CD14-positive monocyte (primary cell): ENCODE measurements at regions not wholly inside any gene's neighbourhood (a gene's known extent, or its start where the extent isn't known, plus 50 kb on each side); places are given as distances from the start of the nearest gene placed in this dataset.
A peak's percentile ranks its signal among the peaks of the same experiment; 100 is the strongest.

Source experiments
- DNase-seq, 3 donors: peaks; one replicate each; pipeline ENCODE4 v3.0.0-alpha.2; 2011 to 2022
- H2AFZ ChIP-seq: 2 replicates; pipeline ENCODE4 v1.6.0; 2012; ENCODE audit warnings: mild to moderate bottlenecking, low read depth, low read length, inconsistent platforms; ENCODE audit not compliant: insufficient read depth, poor library complexity, severe bottlenecking
- H3K27ac ChIP-seq, 2 donors: 1 replicate in 1 of 2; 2 replicates in 1 of 2; pipeline ENCODE4 v1.5.1; 2012 to 2013; ENCODE audit warnings: low read length in 2 of 2, control low read depth in 1 of 2, inconsistent platforms in 1 of 2, low read depth in 1 of 2, mild to moderate bottlenecking in 1 of 2
- H3K27me3 ChIP-seq, 2 donors: one replicate each; pipeline versions ENCODE4 v1.6.0 to v1.6.1; 2011 to 2013; ENCODE audit warnings: low read length in 2 of 2; ENCODE audit not compliant: control insufficient read depth in 2 of 2, insufficient read depth in 2 of 2
- H3K36me3 ChIP-seq, 2 donors: replicated peaks in 1 of 2; 1 replicate in 1 of 2; 2 replicates in 1 of 2; pipeline versions ENCODE4 v1.5.1 to v1.6.1; 2012 to 2013; ENCODE audit warnings: low read length in 2 of 2, control low read depth in 1 of 2, inconsistent platforms in 1 of 2, mild to moderate bottlenecking in 1 of 2; ENCODE audit not compliant: insufficient read depth in 2 of 2, control insufficient read depth in 1 of 2
- H3K4me1 ChIP-seq, 2 donors: 1 replicate in 1 of 2; 2 replicates in 1 of 2; pipeline versions ENCODE4 v1.5.1 to v1.6.1; 2012 to 2013; ENCODE audit warnings: low read length in 2 of 2, control low read depth in 1 of 2, inconsistent platforms in 1 of 2, mild to moderate bottlenecking in 1 of 2, moderate library complexity in 1 of 2; ENCODE audit not compliant: insufficient read depth in 2 of 2, control insufficient read depth in 1 of 2
- H3K4me2 ChIP-seq: replicated peaks from 2 replicates; pipeline ENCODE3; 2012; ENCODE audit warnings: low read length, moderate library complexity, mild to moderate bottlenecking; ENCODE audit not compliant: poor library complexity, severe bottlenecking; ENCODE audit errors: extremely low read depth
- H3K4me3 ChIP-seq, 3 experiments: fragments of 200-600 bp in 1 of 3; sonication (generic) in 1 of 3; replicated peaks in 1 of 3; 1 replicate in 2 of 3; 2 replicates in 1 of 3; pipeline ENCODE4 v1.5.1; 2011 to 2013; ENCODE audit warnings: low read length in 3 of 3, mild to moderate bottlenecking in 3 of 3, control low read depth in 2 of 3, low read depth in 2 of 3, inconsistent platforms in 1 of 3, moderate library complexity in 1 of 3
- H3K79me2 ChIP-seq: 2 replicates; pipeline ENCODE4 v1.6.0; 2012; ENCODE audit warnings: mild to moderate bottlenecking, control low read depth, inconsistent platforms, low read length, moderate library complexity; ENCODE audit not compliant: insufficient read depth
- H3K9ac ChIP-seq: 2 replicates; pipeline ENCODE4 v1.6.0; 2017; ENCODE audit warnings: low read length, mild to moderate bottlenecking; ENCODE audit not compliant: insufficient read depth, poor library complexity, severe bottlenecking
- H3K9me3 ChIP-seq, 2 donors: replicated peaks in 1 of 2; 1 replicate in 1 of 2; 2 replicates in 1 of 2; pipeline versions ENCODE4 v1.5.1 to v1.6.1; 2012 to 2013; ENCODE audit warnings: low read length in 2 of 2, control low read depth in 1 of 2; ENCODE audit not compliant: control insufficient read depth in 1 of 2, insufficient read depth in 1 of 2
- H4K20me1 ChIP-seq: 2 replicates; pipeline ENCODE4 v1.6.0; 2012; ENCODE audit warnings: mild to moderate bottlenecking, low read length, control low read depth, moderate library complexity; ENCODE audit not compliant: insufficient read depth
- H3K27ac Mint-ChIP-seq, 7 donors: one replicate each; pipeline ENCODE4 v1.8.0; 2020; ENCODE audit warnings: mild to moderate bottlenecking in 7 of 7, mixed read lengths in 7 of 7, moderate library complexity in 6 of 7, inconsistent platforms in 2 of 7
- H3K27me3 Mint-ChIP-seq, 3 donors: one replicate each; pipeline ENCODE4 v1.8.0; 2021 to 2022; ENCODE audit warnings: low read depth in 3 of 3, mild to moderate bottlenecking in 3 of 3, mixed read lengths in 3 of 3, moderate library complexity in 3 of 3, inconsistent platforms in 1 of 3
- H3K36me3 Mint-ChIP-seq, 2 donors: one replicate each; pipeline ENCODE4 v1.8.0; 2020; ENCODE audit warnings: mixed read lengths in 2 of 2, inconsistent platforms in 1 of 2, mild to moderate bottlenecking in 1 of 2
- H3K4me1 Mint-ChIP-seq: one replicate; pipeline ENCODE4 v1.8.0; 2020; ENCODE audit warnings: mild to moderate bottlenecking, mixed read lengths
- H3K4me3 Mint-ChIP-seq, 2 donors: one replicate each; pipeline ENCODE4 v1.8.0; 2020; ENCODE audit warnings: mild to moderate bottlenecking in 2 of 2, mixed read lengths in 2 of 2, moderate library complexity in 1 of 2
- H3K9me3 Mint-ChIP-seq, 7 donors: one replicate each; pipeline ENCODE4 v1.8.0; 2020 to 2022; ENCODE audit warnings: mixed read lengths in 7 of 7, mild to moderate bottlenecking in 6 of 7, moderate library complexity in 6 of 7, inconsistent platforms in 2 of 7
- WGBS: methylation state at CpG from one replicate; pipeline ENCODE4 v1.1.5; 2013; ENCODE audit warnings: missing lambda C conversion rate; ENCODE audit not compliant: insufficient coverage; 5-methylcytosine and 5-hydroxymethylcytosine counted together
- intact Hi-C, 2 donors: fragments of 100-400 bp; cut with micrococcal nuclease; formaldehyde crosslinking; loops; one replicate each; pipeline versions ENCODE4 v1.15.0 to v1.15.1; 2023
- TF ChIP-seq, protein P1 (sequence below): fragments of 200-600 bp; IDR thresholded peaks from one replicate; pipeline ENCODE4 v1.8.0; 2022; ENCODE audit warnings: antibody characterized with exemption, mild to moderate bottlenecking

GRCh38 chr2:43136011-43136799 lies 90.2 kb downstream of the ZFP36L2 start:
- peak overlapping the region; percentile 39 to 69 for H3K27ac ChIP-seq
- H3K4me2 ChIP-seq, result no peak overlapping the region
- H3K79me2 ChIP-seq, result peaks cover 5% of the 10 kb centered on the region
- intact Hi-C loops, result no loop called here
- H4K20me1 ChIP-seq, result no peaks in the 10 kb centered on the region
- no peaks in the 10 kb centered on the region for H3K36me3 ChIP-seq
- no peak overlapping the region for H2AFZ ChIP-seq
- Mint-ChIP-seq H3K27me3 (no peaks in the 10 kb centered on the region), H3K36me3 (peaks cover 3 to 4% of the 10 kb centered on the region in 2 donors), H3K27ac (peak overlapping the region in 5 of 7 donors; percentile 80 to 91 (median 85)), H3K9me3 (peaks cover 0 to 2% (median 0%) of the 10 kb centered on the region in 7 donors), H3K4me3 (peak overlapping the region in 1 of 2 donors; percentile 74), H3K4me1 (peaks cover 83% of the 10 kb centered on the region)
- no peak overlapping the region for H3K4me3 ChIP-seq
- WGBS, result 48% methylated on average over 7 of the region's 11 CpGs
- peak overlapping the region; percentile 25 for H3K9ac ChIP-seq
- no peaks in the 10 kb centered on the region for H3K27me3 ChIP-seq
- peak in 1 of 3 donors; percentile 22 for DNase-seq
- H3K4me1 ChIP-seq, result peaks cover 65 to 73% of the 10 kb centered on the region in 2 donors
- no peaks in the 10 kb centered on the region for H3K9me3 ChIP-seq
- TF ChIP-seq, protein P1, sequence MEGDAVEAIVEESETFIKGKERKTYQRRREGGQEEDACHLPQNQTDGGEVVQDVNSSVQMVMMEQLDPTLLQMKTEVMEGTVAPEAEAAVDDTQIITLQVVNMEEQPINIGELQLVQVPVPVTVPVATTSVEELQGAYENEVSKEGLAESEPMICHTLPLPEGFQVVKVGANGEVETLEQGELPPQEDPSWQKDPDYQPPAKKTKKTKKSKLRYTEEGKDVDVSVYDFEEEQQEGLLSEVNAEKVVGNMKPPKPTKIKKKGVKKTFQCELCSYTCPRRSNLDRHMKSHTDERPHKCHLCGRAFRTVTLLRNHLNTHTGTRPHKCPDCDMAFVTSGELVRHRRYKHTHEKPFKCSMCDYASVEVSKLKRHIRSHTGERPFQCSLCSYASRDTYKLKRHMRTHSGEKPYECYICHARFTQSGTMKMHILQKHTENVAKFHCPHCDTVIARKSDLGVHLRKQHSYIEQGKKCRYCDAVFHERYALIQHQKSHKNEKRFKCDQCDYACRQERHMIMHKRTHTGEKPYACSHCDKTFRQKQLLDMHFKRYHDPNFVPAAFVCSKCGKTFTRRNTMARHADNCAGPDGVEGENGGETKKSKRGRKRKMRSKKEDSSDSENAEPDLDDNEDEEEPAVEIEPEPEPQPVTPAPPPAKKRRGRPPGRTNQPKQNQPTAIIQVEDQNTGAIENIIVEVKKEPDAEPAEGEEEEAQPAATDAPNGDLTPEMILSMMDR, result no peak

DNA sequence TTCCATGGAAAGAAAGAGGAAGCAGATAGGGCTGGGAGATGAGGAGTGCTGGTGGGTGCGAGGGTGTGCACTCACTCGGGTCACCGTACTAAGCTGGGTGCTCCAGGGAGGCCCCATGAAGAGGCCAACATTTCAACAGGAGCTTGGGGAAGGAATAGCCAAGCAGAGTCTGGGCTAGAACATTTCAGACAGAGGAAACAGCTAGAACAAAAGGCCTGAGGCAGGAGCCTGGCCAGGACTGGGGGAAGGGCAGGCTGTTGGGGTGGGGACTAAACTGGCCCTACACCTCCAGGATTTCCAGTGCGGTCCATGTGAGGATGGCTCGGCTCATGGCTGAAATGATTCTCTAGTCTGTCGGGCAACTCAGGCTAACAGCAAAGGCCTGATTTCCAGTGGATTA lies 90.8 kb downstream of the ZFP36L2 start:
- H3K27ac Mint-ChIP-seq, result peak overlapping the region; percentile 57 to 91 (median 82)
- TF ChIP-seq, protein P1, result no peak
- no peaks in the 10 kb centered on the region for H4K20me1 ChIP-seq
- no peak overlapping the region for H3K4me2 ChIP-seq
- no peaks in the 10 kb centered on the region for H3K36me3 ChIP-seq
- DNase-seq, result no peak
- H3K27ac ChIP-seq, result peak overlapping the region; percentile 39 to 69
- peaks cover 72 to 79% of the 10 kb centered on the region in 2 donors for H3K4me1 ChIP-seq
- H2AFZ ChIP-seq, result no peak overlapping the region
- H3K4me3 Mint-ChIP-seq, result peak overlapping the region in 1 of 2 donors; percentile 74
- peaks cover 0 to 2% (median 0%) of the 10 kb centered on the region in 7 donors for H3K9me3 Mint-ChIP-seq
- 35% methylated on average over 6 of the region's 6 CpGs for WGBS
- no peak overlapping the region for H3K4me3 ChIP-seq
- intact Hi-C loops, result no loop called here
- peaks cover 89% of the 10 kb centered on the region for H3K4me1 Mint-ChIP-seq
- no peaks in the 10 kb centered on the region for H3K9me3 ChIP-seq
- H3K79me2 ChIP-seq, result peaks cover 9% of the 10 kb centered on the region
- peaks cover 3 to 4% of the 10 kb centered on the region in 2 donors for H3K36me3 Mint-ChIP-seq
- H3K9ac ChIP-seq, result peak overlapping the region; percentile 25
- no peaks in the 10 kb centered on the region for H3K27me3 ChIP-seq
- H3K27me3 Mint-ChIP-seq, result no peaks in the 10 kb centered on the region
